ENCODE measurements at regions not wholly inside any gene's neighbourhood (a gene's known extent, or its start where the extent isn't known, plus 50 kb on each side); places are given as distances from the start of the nearest gene placed in this dataset.
A peak's percentile ranks its signal among the peaks of the same experiment; 100 is the strongest.

DNA sequence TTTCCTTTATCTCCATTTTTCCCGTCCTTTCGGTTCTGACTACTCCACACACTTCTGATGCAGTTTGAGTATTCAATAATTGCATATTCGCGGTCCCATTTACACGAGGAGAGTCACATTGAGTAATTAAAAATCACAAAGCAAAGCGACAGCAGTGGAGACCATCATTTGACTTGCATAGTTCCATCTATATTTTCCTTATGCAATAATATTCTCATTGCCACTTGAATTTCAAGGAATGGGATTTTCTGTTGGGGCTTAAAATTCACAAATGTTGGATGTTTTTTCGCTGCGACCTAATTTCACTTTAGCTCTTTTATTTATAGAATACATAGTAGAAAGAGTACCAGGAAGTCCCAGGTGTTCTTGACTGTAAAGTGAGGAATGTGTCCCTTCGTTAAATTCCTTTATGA, 186.8 kb downstream of the ZEB2 start:
- DNase-seq = no peak

DNA sequence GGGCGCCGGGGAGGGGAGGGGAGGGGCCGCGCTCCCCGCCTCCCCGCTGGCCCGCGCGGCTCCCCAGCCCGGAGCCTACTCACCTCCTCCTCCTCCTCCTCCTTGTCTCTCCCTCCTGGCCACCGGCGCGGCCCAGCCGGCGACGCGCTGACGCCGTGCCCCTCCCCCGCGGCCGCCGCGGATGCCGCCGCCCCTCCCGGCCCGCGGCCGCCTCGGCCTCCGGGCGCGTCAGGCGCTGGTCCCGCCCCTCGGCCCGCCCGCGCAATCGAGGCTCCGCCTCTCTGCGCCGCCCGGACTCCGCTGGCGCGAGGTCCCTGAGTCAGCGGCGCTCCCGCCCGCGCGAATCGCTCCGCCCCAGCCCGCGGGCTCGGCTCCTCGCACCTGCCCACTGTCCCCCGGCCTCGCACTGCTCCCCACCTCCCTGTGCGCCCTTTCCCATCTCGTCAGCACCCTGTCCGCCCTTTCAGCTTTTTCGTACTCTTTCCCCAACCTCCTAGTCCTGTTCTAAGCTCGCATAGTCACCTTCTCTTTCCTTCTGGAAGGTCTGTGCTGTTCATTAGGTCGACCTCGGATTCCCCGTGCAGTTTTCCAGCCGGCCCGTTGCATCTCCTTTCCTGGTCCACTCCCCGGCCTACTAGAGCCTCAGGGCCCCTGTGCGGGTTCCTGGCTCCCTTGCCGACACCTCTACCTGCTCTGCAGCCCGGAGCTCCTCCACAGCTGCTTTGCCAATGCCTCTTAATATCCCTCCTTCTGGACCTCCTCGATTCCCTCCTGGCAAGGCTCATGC, 187.4 kb downstream of the ZEB2 start:
- DNase-seq = peak; percentile 79

- peak; percentile 69 for DNase-seq
These were observed 188.1 kb downstream of the ZEB2 start for GRCh38 chr2:144331674-144332355.

- DNase-seq = no peak
These were observed 188.8 kb downstream of the ZEB2 start for GRCh38 chr2:144330951-144331673.

GRCh38 chr2:144329472-144329871, 190.4 kb downstream of the ZEB2 start:
- DNase-seq = no peak

DNA sequence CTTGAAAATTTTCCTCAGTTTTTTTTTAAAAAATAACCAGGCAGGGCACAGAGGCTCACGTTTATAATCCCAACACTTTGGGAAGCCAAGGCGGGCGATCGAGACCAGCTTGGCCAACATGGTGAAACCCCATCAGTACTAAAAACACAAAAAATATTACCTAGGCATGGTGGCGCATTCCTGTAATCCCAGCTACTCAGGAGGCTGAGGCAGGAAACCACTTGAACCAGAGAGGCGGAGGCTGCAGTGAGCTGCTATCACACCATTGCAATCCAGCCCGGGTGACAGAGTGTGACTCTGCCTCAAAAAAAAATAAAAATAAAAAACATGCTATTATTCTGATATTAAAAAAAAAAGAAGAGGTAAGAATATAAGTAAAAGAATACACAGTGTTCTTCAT, 191.0 kb downstream of the ZEB2 start:
- peak; percentile 8 for DNase-seq

DNA sequence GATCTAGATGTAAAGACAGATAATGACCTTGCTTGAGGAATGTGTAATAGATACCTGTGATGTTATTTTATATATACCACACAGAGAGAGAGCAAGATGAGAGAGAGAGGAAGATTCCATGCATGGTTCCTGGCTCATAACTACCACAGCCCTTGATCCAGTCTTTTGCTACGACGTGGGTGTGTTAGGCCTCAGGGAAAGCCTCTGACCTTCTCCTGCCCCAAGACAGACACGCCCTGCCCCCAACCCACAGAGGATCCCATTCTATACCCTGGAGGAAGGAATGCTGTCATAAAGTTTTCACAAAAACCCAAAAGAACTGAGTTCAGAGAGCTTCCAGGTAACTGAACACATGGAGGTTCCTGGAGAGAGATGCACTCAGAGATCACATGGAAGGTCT, 193.1 kb downstream of the ZEB2 start:
- no peak for DNase-seq

DNA sequence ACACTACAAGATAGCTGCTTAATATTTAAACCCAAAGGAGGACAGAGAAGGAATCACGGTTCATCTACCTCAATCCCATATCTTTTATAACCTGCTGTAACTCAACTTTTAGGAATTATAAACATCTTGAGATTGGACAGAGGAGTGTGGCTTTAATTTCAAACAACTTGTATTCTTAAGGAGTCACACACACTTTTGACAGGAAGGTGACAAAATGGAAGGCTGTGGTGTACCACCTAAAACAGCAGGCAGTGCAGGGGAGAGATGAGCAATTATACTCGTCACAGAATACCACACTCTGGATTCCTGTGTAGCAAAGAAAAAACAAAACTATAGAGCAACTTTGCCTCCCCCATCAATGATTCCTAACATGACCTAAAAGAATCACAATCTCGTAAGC, 194.8 kb downstream of the ZEB2 start:
- DNase-seq = peak; percentile 52

- DNase-seq = peak; percentile 7
These were observed 195.4 kb downstream of the ZEB2 start for GRCh38 chr2:144324446-144325045.

GRCh38 chr2:144323946-144324345, 196.0 kb downstream of the ZEB2 start:
- no peak for DNase-seq

DNA sequence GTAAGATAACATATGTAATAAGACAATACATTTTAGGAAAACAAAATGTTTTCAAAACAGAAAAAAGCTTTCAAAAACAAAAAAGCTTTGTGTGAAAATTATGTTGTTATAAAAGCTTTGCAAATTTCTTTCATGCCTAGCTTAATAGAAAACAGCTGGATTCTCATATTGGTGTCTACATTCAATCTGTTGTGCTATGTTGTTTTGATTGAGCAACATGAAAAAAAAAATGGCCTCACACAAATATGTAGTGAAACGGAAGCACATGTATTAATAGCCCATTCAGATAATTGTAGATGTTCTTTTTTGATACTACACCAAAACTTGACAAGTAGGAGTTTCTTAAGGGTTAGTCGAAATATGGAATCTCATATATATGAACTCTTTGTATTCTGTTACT, 197.5 kb downstream of the ZEB2 start:
- DNase-seq = no peak

GRCh38 chr2:144320491-144320890, 199.4 kb downstream of the ZEB2 start:
- DNase-seq = peak; percentile 63

DNA sequence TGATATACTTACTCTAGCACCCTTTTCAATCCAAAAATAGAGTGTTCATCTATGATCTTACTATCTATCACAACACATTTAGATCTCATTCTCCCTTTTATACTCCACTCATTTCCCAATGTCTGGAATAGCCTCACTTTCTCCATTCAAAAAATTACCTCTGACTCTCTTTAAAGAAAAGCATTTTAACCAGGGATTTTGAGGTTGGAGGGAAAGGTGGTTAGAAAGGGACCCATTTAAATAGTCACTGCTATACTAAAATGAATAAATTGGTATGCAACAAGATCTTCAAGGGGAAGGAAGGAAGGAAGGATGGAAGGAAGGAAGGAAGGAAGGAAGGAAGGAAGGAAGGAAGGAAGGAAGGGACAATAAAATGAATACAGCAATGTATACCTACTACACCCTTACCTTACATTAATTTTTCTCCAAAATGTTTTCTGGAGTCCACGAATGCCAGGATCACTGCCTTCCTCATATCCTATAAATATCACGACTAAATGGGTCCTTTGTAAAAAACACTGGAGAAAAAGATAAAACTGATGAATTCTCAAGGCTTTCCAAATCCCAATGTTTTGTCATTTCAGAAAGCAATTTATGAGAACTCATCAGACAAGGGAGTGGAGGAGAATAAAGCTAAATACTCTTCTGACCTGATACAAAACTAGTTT, 202.7 kb downstream of the ZEB2 start:
- DNase-seq = no peak

DNA sequence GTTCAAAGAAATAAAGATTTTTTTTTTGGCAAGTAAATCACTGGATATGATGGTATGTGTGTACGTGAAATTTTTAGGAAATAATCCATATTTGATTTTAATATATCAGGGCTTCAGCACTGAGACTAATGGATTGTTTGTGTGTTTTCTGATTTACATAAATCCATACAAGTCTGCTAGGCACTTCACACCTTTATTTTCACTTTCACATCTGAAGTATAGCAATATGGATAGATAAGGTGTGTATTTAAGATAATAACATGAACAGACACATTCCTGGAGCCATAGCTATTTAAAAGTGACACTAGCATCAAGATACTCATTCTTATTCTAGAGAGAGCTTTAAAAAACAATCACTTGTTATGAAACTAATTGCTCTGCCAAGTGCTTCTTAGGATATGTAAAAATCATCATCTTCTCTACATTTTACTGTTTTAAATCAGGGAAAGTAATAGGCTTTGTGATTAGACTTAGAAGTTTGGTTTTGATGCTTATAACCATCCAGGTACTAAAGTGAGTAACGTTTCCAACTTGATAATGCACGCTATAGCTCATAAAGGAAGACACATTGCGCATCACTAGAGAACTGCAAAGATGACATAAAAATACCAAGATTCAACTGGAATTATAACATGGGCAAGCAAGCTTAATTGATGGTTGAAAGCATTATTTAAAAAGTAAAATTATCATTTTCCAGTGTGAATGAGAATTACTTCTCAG, 208.9 kb downstream of the ZEB2 start:
- no peak for DNase-seq

DNA sequence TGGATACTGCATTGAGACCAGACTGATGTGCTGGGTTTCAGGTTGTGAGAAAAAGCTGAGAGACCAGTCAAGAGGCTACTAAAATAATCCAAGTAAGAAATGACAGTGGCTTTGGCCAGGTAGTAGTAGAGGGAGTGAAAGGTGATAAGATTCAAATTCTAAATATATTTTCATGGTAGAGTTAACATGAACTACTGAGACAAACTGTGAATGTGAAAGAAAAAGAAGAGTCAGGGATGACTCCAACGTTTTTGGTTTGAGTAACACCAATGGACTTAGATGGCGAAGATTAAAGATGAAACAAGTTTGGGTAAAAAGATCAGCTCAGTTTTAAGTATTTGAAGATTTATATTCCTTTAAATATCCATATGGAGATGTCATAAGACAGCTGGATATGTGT, 209.4 kb downstream of the ZEB2 start:
- no peak for DNase-seq

GRCh38 chr2:144307711-144308110, 212.2 kb downstream of the ZEB2 start:
- DNase-seq = no peak

- no peak for DNase-seq
These were observed 215.7 kb downstream of the ZEB2 start for GRCh38 chr2:144304202-144304601.

- DNase-seq = no peak
These were observed 219.3 kb downstream of the ZEB2 start for GRCh38 chr2:144300632-144301031.

DNA sequence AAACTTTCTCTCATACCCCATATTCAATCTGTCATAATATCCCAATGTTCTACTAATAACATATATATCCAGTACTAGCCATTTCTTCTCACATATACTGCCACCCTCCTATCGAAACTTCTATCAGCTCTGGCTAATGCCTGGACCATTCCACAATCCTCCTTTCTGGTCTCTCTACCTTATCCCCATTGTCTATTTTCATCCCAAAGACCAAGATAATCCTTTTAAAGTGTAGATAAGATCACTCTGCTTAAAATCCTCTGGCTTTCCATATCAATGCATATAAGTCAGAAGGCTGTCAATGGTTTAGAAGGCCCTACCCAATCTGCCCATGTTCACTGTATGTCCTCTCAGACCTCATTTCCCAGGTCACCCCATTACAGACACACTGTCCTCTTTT, 229.6 kb downstream of the ZEB2 start:
- DNase-seq = no peak

GRCh38 chr2:144288438-144288837, 231.5 kb downstream of the ZEB2 start:
- DNase-seq = no peak

DNA sequence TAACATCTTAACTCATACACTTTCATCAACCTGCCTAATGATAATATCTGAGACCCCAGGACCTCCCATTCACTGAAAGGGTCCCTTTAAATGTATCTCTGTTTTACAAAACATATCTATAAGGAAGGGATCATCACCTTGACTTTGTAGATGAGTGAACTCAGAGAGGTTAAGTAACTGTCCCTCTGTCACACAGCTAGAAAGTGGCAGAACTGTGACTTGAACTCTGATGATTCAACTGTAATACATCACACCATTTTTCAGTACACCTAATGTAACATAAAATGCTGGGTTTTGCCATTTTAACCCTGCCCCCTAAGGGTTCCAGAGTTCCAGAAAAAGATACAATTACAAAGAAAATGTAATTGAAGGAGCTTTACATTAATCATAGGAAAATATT, 234.6 kb downstream of the ZEB2 start:
- no peak for DNase-seq

- no peak for DNase-seq
These were observed 238.4 kb downstream of the ZEB2 start for GRCh38 chr2:144281476-144281875.
